ENCODE measurements at regions not wholly inside any gene's neighbourhood (a gene's known extent, or its start where the extent isn't known, plus 50 kb on each side); places are given as distances from the start of the nearest gene placed in this dataset.

DNA sequence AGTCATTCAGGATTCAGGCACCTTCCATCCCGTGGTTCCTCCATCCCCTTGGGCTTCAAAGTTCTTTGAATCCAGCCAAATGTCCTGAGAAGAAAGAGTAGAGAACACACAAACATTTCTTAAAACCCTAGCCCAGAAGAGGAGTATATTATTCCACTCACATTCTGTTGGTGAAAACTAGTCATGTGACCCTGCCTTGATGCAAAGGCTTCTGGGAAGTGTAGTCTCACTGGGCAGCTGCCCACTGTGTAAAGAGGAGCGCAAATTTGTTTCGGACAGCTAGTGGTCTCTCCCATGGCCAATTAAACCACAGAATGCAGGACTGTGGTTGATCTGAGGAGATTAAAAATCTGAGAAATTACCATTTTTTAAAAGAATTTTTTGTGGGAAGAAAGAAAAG lies 304.4 kb downstream of the SUCLA2 start:
- TF ChIP-seq CTCF (conservative IDR thresholded peaks at IDR 0.05), result no peak
- TF ChIP-seq ZFX (IDR thresholded peaks at IDR 0.05), result no peak

Data from C4-2B (cell line).